HEK293 (cell line): ENCODE measurements at regions not wholly inside any gene's neighbourhood (a gene's known extent, or its start where the extent isn't known, plus 50 kb on each side); places are given as distances from the start of the nearest gene placed in this dataset.

Experiments
- CTCF ChIA-PET: fragments of 350-600 bp; formaldehyde crosslinking; extraction: SDS; loops from one replicate; lab custom pipeline; 2021; ENCODE audit warnings: antibody characterized with exemption; lab: Yijun Ruan, JAX
- POLR2A ChIA-PET: fragments of 300-600 bp; formaldehyde crosslinking; extraction: SDS; loops from one replicate; lab custom pipeline; 2020; ENCODE audit warnings: antibody characterized with exemption, inconsistent platforms; lab: Yijun Ruan, JAX
- H3K27ac ChIP-seq: fragments of 200-500 bp; sonication (Bioruptor generic); 2 replicates; pipeline ENCODE4 v1.5.1; 2014; ENCODE audit warnings: low read depth, low read length, control low read depth, inconsistent platforms; ENCODE audit errors: extremely low read depth
- H3K36me3 ChIP-seq, 2 experiments: fragments of 200-500 bp in 1 of 2; sonication (Bioruptor generic) in 1 of 2; 1 replicate in 1 of 2; 2 replicates in 1 of 2; pipeline ENCODE4 v1.5.1; 2014 to 2017; ENCODE audit warnings: inconsistent platforms in 2 of 2, low read length in 2 of 2; ENCODE audit not compliant: control insufficient read depth in 2 of 2, insufficient read depth in 1 of 2
- H3K4me1 ChIP-seq: fragments of 200-500 bp; sonication (Bioruptor generic); 2 replicates; pipeline ENCODE4 v1.5.1; 2014; ENCODE audit warnings: mild to moderate bottlenecking, low read length, inconsistent platforms; ENCODE audit not compliant: control insufficient read depth, insufficient read depth
- H3K4me3 ChIP-seq: 2 replicates; pipeline ENCODE4 v1.5.1; 2011; ENCODE audit warnings: low read depth, mild to moderate bottlenecking, control low read depth, low read length, moderate library complexity
- H3K9me3 ChIP-seq: fragments of 200-500 bp; sonication (Bioruptor generic); 2 replicates; pipeline ENCODE4 v1.5.1; 2014; ENCODE audit warnings: low read depth, low read length, inconsistent platforms; ENCODE audit not compliant: control insufficient read depth, insufficient read depth
- GLI4 ChIP-seq: fragments of 450-650 bp; formaldehyde crosslinking; IDR thresholded peaks from 2 replicates; pipeline ENCODE4 v1.5.1; 2016; ENCODE audit warnings: missing biosample characterization, missing genetic modification characterization
- GLIS2 ChIP-seq: fragments of 450-650 bp; formaldehyde crosslinking; IDR thresholded peaks from 2 replicates; pipeline ENCODE4 v1.5.1; 2016; ENCODE audit warnings: missing biosample characterization, missing genetic modification characterization
- IKZF3 ChIP-seq: fragments of 450-650 bp; IDR thresholded peaks from 2 replicates; pipeline ENCODE4 v1.5.0; 2018; ENCODE audit warnings: missing biosample characterization, mild to moderate bottlenecking, missing genetic modification characterization, moderate library complexity
- KLF16 ChIP-seq: fragments of 450-650 bp; formaldehyde crosslinking; IDR thresholded peaks from 2 replicates; pipeline ENCODE4 v1.5.1; 2017; ENCODE audit warnings: missing biosample characterization, missing genetic modification characterization
- KLF9 ChIP-seq: fragments of 450-650 bp; formaldehyde crosslinking; IDR thresholded peaks from 2 replicates; pipeline ENCODE4 v1.5.1; 2016; ENCODE audit warnings: missing biosample characterization, missing genetic modification characterization, low read depth
- SP7 ChIP-seq: fragments of 450-650 bp; formaldehyde crosslinking; IDR thresholded peaks from 2 replicates; pipeline ENCODE4 v1.5.1; 2016; ENCODE audit warnings: missing biosample characterization, missing genetic modification characterization
- ZBTB1 ChIP-seq: fragments of 450-650 bp; formaldehyde crosslinking; IDR thresholded peaks from 2 replicates; pipeline ENCODE4 v1.5.1; 2016; ENCODE audit warnings: missing biosample characterization, missing genetic modification characterization
- ZBTB17 ChIP-seq: fragments of 450-650 bp; formaldehyde crosslinking; IDR thresholded peaks from 2 replicates; pipeline ENCODE4 v1.5.1; 2016; ENCODE audit warnings: missing biosample characterization, missing genetic modification characterization
- ZFP41 ChIP-seq: fragments of 450-650 bp; formaldehyde crosslinking; IDR thresholded peaks from 2 replicates; pipeline ENCODE4 v1.5.1; 2016; ENCODE audit warnings: missing biosample characterization, missing genetic modification characterization, borderline replicate concordance
- ZIC2 ChIP-seq: fragments of 450-650 bp; formaldehyde crosslinking; IDR thresholded peaks from 2 replicates; pipeline ENCODE4 v1.5.1; 2016; ENCODE audit warnings: missing biosample characterization, missing genetic modification characterization
- ZNF324 ChIP-seq: fragments of 450-650 bp; formaldehyde crosslinking; IDR thresholded peaks from 2 replicates; pipeline ENCODE4 v1.5.1; 2016; ENCODE audit warnings: missing biosample characterization, missing genetic modification characterization
- ZNF341 ChIP-seq: fragments of 450-650 bp; formaldehyde crosslinking; IDR thresholded peaks from 2 replicates; pipeline ENCODE4; 2016; ENCODE audit warnings: low read depth, missing biosample characterization, missing genetic modification characterization
- ZNF560 ChIP-seq: fragments of 450-650 bp; formaldehyde crosslinking; IDR thresholded peaks from 2 replicates; pipeline ENCODE4 v1.5.1; 2017; ENCODE audit warnings: missing biosample characterization, missing genetic modification characterization, borderline replicate concordance
- ZNF585B ChIP-seq: fragments of 450-650 bp; formaldehyde crosslinking; IDR thresholded peaks from 2 replicates; pipeline ENCODE4 v1.5.1; 2016; ENCODE audit warnings: missing biosample characterization, missing genetic modification characterization
- ZNF624 ChIP-seq: fragments of 450-650 bp; formaldehyde crosslinking; IDR thresholded peaks from 2 replicates; pipeline ENCODE4 v1.5.1; 2017; ENCODE audit warnings: missing biosample characterization, missing genetic modification characterization
- ZNF654 ChIP-seq: fragments of 450-650 bp; formaldehyde crosslinking; IDR thresholded peaks from 2 replicates; pipeline ENCODE4 v1.5.1; 2016; ENCODE audit warnings: low read depth, missing biosample characterization, missing genetic modification characterization
- ZNF76 ChIP-seq: fragments of 450-650 bp; formaldehyde crosslinking; IDR thresholded peaks from 2 replicates; pipeline ENCODE4; 2016; ENCODE audit warnings: low read depth, missing biosample characterization, missing genetic modification characterization, borderline replicate concordance
- TF ChIP-seq, protein P1 (sequence below): fragments of 450-650 bp; formaldehyde crosslinking; IDR thresholded peaks from 2 replicates; pipeline ENCODE4 v1.5.1; 2017; ENCODE audit warnings: missing biosample characterization, missing genetic modification characterization
- TF ChIP-seq, protein P2 (sequence below): IDR thresholded peaks from 2 replicates; pipeline ENCODE4 v1.6.1; 2011; ENCODE audit warnings: mild to moderate bottlenecking, low read depth, low read length, borderline replicate concordance
- TF ChIP-seq, protein P3 (sequence below): fragments of 450-650 bp; formaldehyde crosslinking; IDR thresholded peaks from 2 replicates; pipeline ENCODE4 v1.5.1; 2016; ENCODE audit warnings: missing biosample characterization, missing genetic modification characterization
- TF ChIP-seq, protein P4 (sequence below): fragments of 450-650 bp; formaldehyde crosslinking; IDR thresholded peaks from 2 replicates; pipeline ENCODE4 v1.5.1; 2016; ENCODE audit warnings: missing biosample characterization, missing genetic modification characterization

DNA sequence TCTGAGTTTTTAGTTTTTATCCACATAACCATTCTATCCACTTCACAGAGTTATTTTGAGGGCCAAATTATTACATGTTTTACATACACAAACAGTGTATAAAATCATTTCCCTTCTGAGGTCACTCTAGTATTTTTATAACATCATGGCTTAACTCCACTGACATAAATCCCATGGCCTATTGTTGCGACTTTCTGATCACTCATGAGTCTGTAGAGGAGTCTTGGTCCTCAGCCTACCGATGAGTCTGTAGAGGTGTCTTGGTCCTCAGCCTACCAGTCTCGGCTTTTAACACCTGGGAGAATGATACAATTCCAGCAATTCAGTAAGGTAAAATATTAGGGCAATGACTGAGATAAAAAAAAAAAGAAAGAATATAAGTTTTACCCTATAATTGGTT lies 483.7 kb downstream of the USP25 start:
- H3K4me3 ChIP-seq, result no peak overlapping the region
- POLR2A ChIA-PET, result no interaction called here
- peaks cover 25% of the 10 kb centered on the region for H3K4me1 ChIP-seq
- no peak overlapping the region for H3K27ac ChIP-seq
- TF ChIP-seq ZNF324 (tag by site-specific recombination) (no peak), ZNF76 (tag by site-specific recombination) (no peak), IKZF3 (tag by site-specific recombination) (no peak), ZNF560 (tag by site-specific recombination) (no peak), KLF9 (no peak), ZNF624 (tag by site-specific recombination) (no peak)
- TF ChIP-seq, protein P1, sequence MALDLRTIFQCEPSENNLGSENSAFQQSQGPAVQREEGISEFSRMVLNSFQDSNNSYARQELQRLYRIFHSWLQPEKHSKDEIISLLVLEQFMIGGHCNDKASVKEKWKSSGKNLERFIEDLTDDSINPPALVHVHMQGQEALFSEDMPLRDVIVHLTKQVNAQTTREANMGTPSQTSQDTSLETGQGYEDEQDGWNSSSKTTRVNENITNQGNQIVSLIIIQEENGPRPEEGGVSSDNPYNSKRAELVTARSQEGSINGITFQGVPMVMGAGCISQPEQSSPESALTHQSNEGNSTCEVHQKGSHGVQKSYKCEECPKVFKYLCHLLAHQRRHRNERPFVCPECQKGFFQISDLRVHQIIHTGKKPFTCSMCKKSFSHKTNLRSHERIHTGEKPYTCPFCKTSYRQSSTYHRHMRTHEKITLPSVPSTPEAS (tag by site-specific recombination), result no peak
- TF ChIP-seq, all 188 proteins: peak for 0
- CTCF ChIA-PET, result no interaction called here
- Histone ChIP-seq H3K36me3 (no peaks in the 10 kb centered on the region), H3K9me3 (no peaks in the 10 kb centered on the region)

DNA sequence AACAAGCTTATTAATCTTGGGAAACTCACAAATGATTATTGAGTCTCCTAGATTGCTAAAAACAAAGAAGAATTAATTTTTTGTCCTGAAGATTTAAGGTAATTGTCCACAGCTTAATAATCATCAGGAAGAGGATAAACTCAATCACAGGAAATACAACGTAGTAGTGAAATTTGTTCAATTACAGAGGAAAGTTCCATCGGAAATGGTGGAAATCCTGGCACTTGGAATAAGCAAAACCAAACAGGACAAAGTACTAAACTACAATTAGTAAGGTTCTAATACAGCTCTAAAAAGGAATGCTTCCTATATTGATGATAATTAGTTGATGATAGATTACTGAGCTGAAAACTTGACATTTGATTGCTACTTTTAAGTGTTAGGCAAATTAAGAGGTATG lies 485.4 kb downstream of the USP25 start:
- CTCF ChIA-PET, result interaction anchor here (0.6 to 0.7 kb wide), 3 partner anchors 9 to 1206 kb away, joined by 3 read pairs; no protein-coding TSS in a partner anchor

More for the DNA sequence above, 485.4 kb downstream of the USP25 start:
- no peak overlapping the region for H3K27ac ChIP-seq
- TF ChIP-seq, protein P2, sequence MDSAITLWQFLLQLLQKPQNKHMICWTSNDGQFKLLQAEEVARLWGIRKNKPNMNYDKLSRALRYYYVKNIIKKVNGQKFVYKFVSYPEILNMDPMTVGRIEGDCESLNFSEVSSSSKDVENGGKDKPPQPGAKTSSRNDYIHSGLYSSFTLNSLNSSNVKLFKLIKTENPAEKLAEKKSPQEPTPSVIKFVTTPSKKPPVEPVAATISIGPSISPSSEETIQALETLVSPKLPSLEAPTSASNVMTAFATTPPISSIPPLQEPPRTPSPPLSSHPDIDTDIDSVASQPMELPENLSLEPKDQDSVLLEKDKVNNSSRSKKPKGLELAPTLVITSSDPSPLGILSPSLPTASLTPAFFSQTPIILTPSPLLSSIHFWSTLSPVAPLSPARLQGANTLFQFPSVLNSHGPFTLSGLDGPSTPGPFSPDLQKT, result no peak
- TF ChIP-seq ZFP41 (tag by site-specific recombination) (no peak), KLF16 (tag by site-specific recombination) (no peak), ZNF654 (tag by site-specific recombination) (no peak), ZNF585B (no peak), GLI4 (tag by site-specific recombination) (no peak), GLIS2 (tag by site-specific recombination) (no peak), ZIC2 (no peak), SP7 (tag by site-specific recombination) (no peak), ZBTB1 (no peak), ZNF341 (tag by site-specific recombination) (no peak), ZBTB17 (tag by site-specific recombination) (no peak)
- TF ChIP-seq, protein P1 (tag by site-specific recombination), result no peak
- TF ChIP-seq, protein P3, sequence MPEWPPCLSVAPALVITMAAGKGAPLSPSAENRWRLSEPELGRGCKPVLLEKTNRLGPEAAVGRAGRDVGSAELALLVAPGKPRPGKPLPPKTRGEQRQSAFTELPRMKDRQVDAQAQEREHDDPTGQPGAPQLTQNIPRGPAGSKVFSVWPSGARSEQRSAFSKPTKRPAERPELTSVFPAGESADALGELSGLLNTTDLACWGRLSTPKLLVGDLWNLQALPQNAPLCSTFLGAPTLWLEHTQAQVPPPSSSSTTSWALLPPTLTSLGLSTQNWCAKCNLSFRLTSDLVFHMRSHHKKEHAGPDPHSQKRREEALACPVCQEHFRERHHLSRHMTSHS, result no peak
- TF ChIP-seq, protein P4, sequence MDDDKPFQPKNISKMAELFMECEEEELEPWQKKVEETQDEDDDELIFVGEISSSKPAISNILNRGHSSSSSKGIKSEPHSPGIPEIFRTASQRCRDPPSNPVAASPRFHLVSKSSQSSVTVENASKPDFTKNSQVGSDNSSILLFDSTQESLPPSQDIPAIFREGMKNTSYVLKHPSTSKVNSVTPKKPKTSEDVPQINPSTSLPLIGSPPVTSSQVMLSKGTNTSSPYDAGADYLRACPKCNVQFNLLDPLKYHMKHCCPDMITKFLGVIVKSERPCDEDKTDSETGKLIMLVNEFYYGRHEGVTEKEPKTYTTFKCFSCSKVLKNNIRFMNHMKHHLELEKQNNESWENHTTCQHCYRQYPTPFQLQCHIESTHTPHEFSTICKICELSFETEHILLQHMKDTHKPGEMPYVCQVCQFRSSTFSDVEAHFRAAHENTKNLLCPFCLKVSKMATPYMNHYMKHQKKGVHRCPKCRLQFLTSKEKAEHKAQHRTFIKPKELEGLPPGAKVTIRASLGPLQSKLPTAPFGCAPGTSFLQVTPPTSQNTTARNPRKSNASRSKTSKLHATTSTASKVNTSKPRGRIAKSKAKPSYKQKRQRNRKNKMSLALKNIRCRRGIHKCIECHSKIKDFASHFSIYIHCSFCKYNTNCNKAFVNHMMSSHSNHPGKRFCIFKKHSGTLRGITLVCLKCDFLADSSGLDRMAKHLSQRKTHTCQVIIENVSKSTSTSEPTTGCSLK (tag by site-specific recombination), result no peak
- no peaks in the 10 kb centered on the region; a peak in 1 of 3 replicates for H3K36me3 ChIP-seq
- no peak overlapping the region for H3K4me3 ChIP-seq
- H3K4me1 ChIP-seq, result peaks cover 25% of the 10 kb centered on the region
- POLR2A ChIA-PET, result no interaction called here
- no peaks in the 10 kb centered on the region for H3K9me3 ChIP-seq
